ENCODE measurements at regions not wholly inside any gene's neighbourhood (a gene's known extent, or its start where the extent isn't known, plus 50 kb on each side); places are given as distances from the start of the nearest gene placed in this dataset.
"Not testable (repeated sequence)": the region's sequence is repeated elsewhere in the genome, so short reads cannot be mapped to it uniquely, and the experiment has no call there.

DNA sequence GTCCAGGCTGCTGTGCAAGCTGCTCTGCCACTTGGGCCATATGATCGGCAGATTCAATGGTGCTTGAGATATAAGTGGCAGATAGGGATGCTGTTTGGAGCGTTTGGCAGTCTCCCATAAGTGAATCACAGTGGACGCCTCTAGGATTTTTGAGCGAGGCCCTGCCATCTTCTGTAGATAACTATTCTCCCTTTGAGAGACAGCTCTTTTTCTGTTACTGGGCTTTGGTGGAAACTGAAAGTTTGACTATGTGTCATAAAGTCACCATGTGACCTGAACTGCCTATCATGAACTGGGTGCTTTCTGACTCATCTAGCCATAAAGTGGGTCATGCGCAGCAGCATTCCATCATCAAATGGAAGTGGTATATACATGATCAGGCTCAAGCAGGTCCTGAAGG, 412.5 kb upstream of the GRID2 start:
- H3K4me1 Mint-ChIP-seq; H3K36me3 Mint-ChIP-seq; H3K9me3 Mint-ChIP-seq (ENCODE audit: low read depth); ATAC-seq; DNase-seq; H3K27ac Mint-ChIP-seq; H3K4me3 Mint-ChIP-seq; H3K27me3 Mint-ChIP-seq; CTCF ChIA-PET: not testable (repeated sequence)

DNA sequence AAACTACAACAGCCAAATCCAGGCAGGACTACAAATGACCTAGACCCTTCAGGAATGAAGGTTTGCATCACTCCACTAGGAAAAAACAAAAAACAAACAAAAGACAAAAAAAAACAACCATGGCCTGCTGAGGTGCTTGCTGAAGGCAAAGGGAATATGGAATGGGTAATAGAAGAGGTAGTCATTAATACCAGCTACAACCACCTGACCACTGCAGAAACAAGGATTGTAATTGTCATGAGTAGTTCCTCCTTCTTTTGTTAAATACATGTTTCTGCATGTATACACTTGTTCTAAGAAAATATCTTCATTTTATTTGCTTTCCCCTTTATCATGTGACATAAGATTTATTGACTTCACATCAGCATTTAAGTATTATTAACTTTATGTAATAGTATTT, 409.8 kb upstream of the GRID2 start:
- peaks cover 7% of the 10 kb centered on the region for H3K9me3 Mint-ChIP-seq (ENCODE audit: low read depth)
- no peak for DNase-seq

DNA sequence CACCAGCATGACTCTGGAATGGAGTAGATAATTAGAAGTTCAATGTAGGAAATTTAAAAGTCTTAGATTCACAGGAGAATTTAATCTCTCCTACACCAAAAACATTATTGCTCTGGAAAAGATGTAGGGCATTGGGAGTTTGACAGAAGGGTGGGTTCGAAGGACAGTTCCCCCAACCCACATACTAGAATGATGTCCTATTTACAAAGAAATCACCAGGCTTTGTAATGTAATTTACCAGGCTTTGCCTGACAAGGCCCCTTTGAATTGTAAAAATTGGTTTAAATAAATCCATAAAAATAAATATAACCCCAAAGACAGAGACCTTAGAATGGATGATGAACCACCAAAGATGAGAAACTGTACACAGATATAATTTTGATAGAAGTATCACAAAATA, 399.2 kb upstream of the GRID2 start:
- Mint-ChIP-seq H3K4me3 (no peak overlapping the region), H3K9me3 (ENCODE audit: low read depth) (peaks cover 10% of the 10 kb centered on the region), H3K4me1 (no peaks in the 10 kb centered on the region), H3K27me3 (no peaks in the 10 kb centered on the region), H3K27ac (no peak overlapping the region), H3K36me3 (no peaks in the 10 kb centered on the region)
- ATAC-seq = no peak
- no peak for DNase-seq
- CTCF ChIA-PET = no interaction called here

More for the DNA sequence above, 409.8 kb upstream of the GRID2 start:
- Mint-ChIP-seq H3K4me3 (no peak overlapping the region), H3K27me3 (no peaks in the 10 kb centered on the region), H3K4me1 (peaks cover 3% of the 10 kb centered on the region), H3K27ac (no peak overlapping the region), H3K36me3 (no peaks in the 10 kb centered on the region)
- CTCF ChIA-PET = no interaction called here
- ATAC-seq = no peak

DNA sequence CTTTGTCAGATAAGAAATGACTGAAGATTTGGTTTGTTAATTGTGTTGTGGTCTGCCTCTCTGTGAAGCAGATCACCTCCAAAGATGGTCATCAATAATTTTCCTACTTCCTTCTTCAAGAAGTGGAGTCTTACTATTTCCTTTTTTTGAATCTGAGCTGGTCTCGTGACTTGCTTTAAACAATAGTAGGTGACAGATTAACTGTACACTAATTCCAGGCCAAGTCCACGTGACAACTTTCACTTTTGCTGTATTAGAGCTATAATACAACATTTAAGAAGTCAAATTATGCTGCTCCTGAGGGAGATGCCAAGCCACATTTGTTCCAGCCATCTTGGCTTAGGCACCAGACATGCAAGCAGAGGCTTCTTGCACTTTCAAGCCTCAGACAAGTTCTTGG, 393.8 kb upstream of the GRID2 start:
- Mint-ChIP-seq H3K4me1 (no peaks in the 10 kb centered on the region), H3K9me3 (ENCODE audit: low read depth) (peaks cover 4% of the 10 kb centered on the region), H3K4me3 (no peak overlapping the region), H3K27ac (no peak overlapping the region), H3K36me3 (no peaks in the 10 kb centered on the region), H3K27me3 (no peaks in the 10 kb centered on the region)
- DNase-seq = no peak
- CTCF ChIA-PET = no interaction called here
- ATAC-seq = no peak

DNA sequence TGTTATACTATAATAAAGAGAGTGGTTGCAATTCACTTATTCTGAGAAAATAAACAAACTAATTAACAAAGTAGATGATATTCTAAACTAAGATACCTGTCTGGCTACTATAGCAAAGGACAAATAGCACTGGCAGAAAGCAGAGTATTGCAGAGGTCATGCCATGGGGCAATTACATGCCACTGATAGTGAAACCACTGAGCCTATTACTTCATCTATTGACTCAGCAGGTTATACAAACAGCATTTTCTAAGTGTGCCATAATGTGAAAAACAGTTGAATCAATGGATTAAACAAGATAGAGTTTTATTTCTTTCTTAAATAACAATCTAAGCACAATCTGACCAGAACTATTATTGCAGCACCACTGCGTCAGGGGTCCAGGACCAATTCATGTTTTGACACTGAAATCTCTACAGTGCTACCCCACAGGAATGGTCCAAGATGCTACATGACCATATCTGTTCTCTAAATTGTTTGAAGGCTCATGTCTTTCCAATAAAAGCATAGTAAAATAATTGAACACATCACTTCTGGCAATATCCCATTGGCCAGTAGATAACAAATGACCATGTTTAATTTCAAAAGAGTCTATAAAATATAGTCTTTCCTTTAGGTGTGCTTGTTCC, 389.5 kb upstream of the GRID2 start:
- Mint-ChIP-seq H3K27ac (no peak overlapping the region), H3K4me3 (no peak overlapping the region), H3K4me1 (no peaks in the 10 kb centered on the region), H3K27me3 (no peaks in the 10 kb centered on the region), H3K36me3 (no peaks in the 10 kb centered on the region), H3K9me3 (ENCODE audit: low read depth) (peaks cover 3% of the 10 kb centered on the region)
- DNase-seq (no peak), ATAC-seq (no peak)
- CTCF ChIA-PET = no interaction called here

DNA sequence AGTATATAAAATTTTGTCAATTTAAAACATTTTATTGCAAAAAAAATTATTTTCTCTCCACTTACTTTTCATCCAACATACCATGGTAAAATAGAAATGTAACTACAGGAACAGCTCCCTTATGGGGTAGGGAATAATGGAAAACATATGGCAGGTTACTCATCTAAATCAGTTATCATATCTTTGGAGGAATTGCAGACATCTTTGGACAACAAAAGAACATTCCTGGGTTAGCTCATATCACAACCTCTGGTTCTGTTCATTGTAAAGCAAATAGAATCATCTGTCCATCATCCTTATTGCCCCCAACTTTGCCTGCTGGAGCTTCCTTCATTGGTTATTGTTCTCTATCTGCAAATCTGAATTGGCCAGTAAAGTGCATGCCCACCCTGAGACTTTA, 387.5 kb upstream of the GRID2 start:
- no peak for ATAC-seq
- Mint-ChIP-seq H3K4me3 (no peak overlapping the region), H3K4me1 (no peaks in the 10 kb centered on the region), H3K36me3 (no peaks in the 10 kb centered on the region), H3K27me3 (no peaks in the 10 kb centered on the region), H3K27ac (no peak overlapping the region), H3K9me3 (ENCODE audit: low read depth) (peaks cover 3% of the 10 kb centered on the region)
- CTCF ChIA-PET = no interaction called here
- no peak for DNase-seq

DNA sequence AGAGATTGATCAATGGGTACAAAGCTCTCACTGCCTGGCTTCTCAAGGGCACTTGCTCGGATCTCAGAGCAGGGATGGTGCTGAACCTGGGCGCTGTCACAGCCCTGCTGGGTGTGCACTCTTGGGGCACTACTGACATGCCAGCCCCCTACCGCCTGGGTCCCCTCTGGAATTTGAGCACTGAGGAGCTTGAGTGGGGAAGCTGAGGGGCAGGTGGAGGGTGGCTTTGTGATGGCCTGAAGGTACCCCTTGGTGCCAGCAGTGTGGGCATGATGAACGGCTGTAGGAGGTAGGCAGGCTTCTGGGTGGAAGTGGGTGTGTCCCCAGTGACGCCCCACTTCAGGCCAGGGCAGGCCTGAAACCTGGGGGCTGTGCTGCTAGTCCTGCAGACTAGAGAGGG, 379.1 kb upstream of the GRID2 start:
- Mint-ChIP-seq H3K27me3 (no peaks in the 10 kb centered on the region), H3K4me1 (no peaks in the 10 kb centered on the region), H3K4me3 (no peak overlapping the region), H3K27ac (no peak overlapping the region), H3K36me3 (no peaks in the 10 kb centered on the region), H3K9me3 (ENCODE audit: low read depth) (peaks cover 2% of the 10 kb centered on the region)
- CTCF ChIA-PET = no interaction called here
- ATAC-seq (no peak), DNase-seq (no peak)

DNA sequence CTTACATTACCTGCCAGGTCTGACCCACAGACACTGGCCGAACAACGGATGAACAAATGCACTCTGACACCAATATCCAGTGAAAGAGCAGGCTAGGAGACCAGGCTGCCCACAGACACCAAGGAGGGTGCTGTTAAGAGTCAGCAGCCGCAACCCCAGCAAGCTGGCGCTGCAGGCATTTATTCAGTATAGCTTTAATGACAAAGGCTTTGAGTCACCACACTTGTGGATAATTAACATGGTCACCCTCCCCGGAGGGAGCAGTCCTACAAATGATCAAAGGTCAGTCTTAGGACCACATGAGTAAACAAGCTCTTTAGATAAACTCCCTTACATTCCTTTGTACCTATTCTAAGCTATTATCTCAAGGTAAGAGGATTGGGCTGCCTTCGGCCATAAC, 368.5 kb upstream of the GRID2 start:
- DNase-seq = no peak
- H3K27me3 Mint-ChIP-seq = no peaks in the 10 kb centered on the region
- no peaks in the 10 kb centered on the region for H3K36me3 Mint-ChIP-seq
- CTCF ChIA-PET = no interaction called here
- ATAC-seq = no peak
- H3K27ac Mint-ChIP-seq = no peak overlapping the region
- no peak overlapping the region for H3K4me3 Mint-ChIP-seq
- no peaks in the 10 kb centered on the region for H3K4me1 Mint-ChIP-seq
- no peaks in the 10 kb centered on the region for H3K9me3 Mint-ChIP-seq (ENCODE audit: low read depth)

DNA sequence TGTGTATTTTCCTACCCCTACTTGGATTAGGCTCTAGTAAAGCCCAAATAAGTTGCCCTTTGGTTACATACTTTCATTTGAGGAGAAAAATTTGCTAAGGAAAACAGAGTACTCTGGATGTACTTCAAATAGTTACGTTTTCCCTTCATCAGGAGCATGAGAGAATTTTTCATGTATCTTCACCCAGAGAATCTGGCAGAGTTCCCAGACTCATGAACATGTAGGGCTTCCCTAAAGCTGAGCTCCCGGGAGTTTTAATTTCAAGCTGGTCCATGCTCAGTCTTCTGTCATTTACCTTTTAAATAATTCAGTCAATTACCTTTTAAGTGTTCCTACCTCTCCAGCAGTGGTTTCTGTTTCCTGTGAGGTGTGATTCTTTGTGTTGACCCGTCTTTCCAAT, 367.5 kb upstream of the GRID2 start:
- H3K9me3 Mint-ChIP-seq (ENCODE audit: low read depth) = no peaks in the 10 kb centered on the region
- H3K36me3 Mint-ChIP-seq = no peaks in the 10 kb centered on the region
- no peak overlapping the region for H3K4me3 Mint-ChIP-seq
- ATAC-seq = no peak
- no peaks in the 10 kb centered on the region for H3K27me3 Mint-ChIP-seq
- no peak overlapping the region for H3K27ac Mint-ChIP-seq
- H3K4me1 Mint-ChIP-seq = no peaks in the 10 kb centered on the region
- no peak for DNase-seq
- CTCF ChIA-PET = no interaction called here

DNA sequence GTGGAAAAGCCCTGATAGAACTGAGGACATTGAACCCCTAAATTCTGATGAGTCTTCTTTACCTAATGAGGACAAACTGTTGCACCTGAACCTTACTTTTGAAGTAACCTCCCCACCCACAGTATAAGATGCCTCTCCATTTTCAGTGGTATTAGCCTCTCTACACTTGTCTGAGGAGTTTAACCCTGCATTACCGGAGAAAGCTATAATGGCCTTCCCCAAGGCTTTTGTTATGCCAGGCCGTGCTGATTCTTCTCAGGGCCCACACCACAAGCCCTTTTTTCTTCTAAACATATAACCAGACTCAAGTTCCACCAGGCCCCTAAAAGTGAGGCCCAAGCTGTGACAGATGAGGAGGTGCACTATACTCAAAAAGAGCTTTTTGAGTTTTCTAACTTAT, 345.8 kb upstream of the GRID2 start:
- ATAC-seq (no peak), DNase-seq (no peak)
- no peaks in the 10 kb centered on the region for H3K4me1 Mint-ChIP-seq
- no peaks in the 10 kb centered on the region for H3K36me3 Mint-ChIP-seq
- no peak overlapping the region for H3K4me3 Mint-ChIP-seq
- H3K9me3 Mint-ChIP-seq (ENCODE audit: low read depth) = no peaks in the 10 kb centered on the region
- no peaks in the 10 kb centered on the region for H3K27me3 Mint-ChIP-seq
- no peak overlapping the region for H3K27ac Mint-ChIP-seq
- CTCF ChIA-PET = no interaction called here

DNA sequence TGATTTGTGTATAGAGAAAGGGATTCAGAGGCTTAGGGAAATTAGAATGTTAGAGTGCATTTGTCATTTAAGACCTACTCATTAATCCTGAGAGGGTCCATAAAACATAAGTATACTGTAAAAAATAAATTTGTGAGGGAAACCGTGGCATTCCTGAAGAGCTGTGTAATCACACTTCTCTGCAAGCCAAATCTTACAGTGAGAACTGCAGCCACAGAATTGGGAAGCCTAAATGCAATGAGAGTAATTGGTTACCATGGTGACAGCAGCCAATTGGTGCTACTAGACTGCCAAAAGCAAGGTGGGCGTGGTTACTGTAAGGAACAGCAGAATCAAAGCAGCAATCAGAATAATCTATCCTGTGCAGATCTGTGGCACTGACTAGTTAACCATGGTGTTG, 345.2 kb upstream of the GRID2 start:
- ATAC-seq (no peak), DNase-seq (no peak)
- H3K27ac Mint-ChIP-seq = no peak overlapping the region
- no peaks in the 10 kb centered on the region for H3K4me1 Mint-ChIP-seq
- no peaks in the 10 kb centered on the region for H3K9me3 Mint-ChIP-seq (ENCODE audit: low read depth)
- H3K36me3 Mint-ChIP-seq = no peaks in the 10 kb centered on the region
- no peaks in the 10 kb centered on the region for H3K27me3 Mint-ChIP-seq
- no peak overlapping the region for H3K4me3 Mint-ChIP-seq
- CTCF ChIA-PET = no interaction called here

DNA sequence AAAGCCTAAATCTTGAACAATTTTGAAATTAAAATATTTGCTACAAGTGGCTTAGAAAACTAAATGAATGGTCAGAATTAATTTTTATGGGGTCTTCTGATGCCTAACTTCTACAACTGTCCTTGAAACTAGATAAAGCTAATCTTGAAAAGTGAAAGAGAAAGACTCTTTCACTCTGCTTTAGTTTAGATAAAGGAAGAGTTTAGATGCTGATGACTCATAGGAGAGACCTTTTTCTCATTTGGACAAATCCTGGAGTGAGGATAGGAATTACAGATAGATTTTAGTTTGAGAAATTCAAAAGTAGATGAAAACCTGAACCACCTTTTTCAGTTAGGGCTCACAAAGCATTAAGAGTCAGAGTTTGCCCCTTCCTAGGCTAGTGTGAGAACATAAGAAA, 342.3 kb upstream of the GRID2 start:
- H3K9me3 Mint-ChIP-seq (ENCODE audit: low read depth) = peaks cover 2% of the 10 kb centered on the region
- CTCF ChIA-PET = no interaction called here
- H3K4me3 Mint-ChIP-seq = no peak overlapping the region
- no peaks in the 10 kb centered on the region for H3K36me3 Mint-ChIP-seq
- ATAC-seq (no peak), DNase-seq (no peak)
- no peaks in the 10 kb centered on the region for H3K4me1 Mint-ChIP-seq
- H3K27me3 Mint-ChIP-seq = no peaks in the 10 kb centered on the region
- H3K27ac Mint-ChIP-seq = no peak overlapping the region

DNA sequence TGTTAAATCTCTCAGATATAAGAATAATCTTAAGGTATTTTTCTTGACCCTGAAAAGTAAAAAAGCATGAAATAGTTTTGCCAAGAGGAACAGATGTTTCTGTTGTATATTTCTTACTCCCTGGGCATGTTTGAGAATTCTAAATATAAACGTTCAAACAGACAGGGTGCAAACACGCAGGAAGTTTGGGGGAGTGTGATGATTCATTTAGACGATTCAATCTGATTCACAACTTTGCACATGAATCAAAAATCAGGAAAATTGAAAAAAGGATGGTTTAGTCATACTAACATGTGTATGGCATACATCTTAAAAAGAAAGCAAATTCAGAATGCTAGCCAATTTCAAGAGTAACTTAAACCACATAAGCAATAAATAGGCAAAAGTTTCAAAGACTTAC, 340.3 kb upstream of the GRID2 start:
- no peak for ATAC-seq
- H3K4me3 Mint-ChIP-seq = no peak overlapping the region
- no peaks in the 10 kb centered on the region for H3K36me3 Mint-ChIP-seq
- no peaks in the 10 kb centered on the region for H3K4me1 Mint-ChIP-seq
- H3K27me3 Mint-ChIP-seq = no peaks in the 10 kb centered on the region
- peaks cover 2% of the 10 kb centered on the region for H3K9me3 Mint-ChIP-seq (ENCODE audit: low read depth)
- H3K27ac Mint-ChIP-seq = no peak overlapping the region
- CTCF ChIA-PET = no interaction called here
- DNase-seq = no peak

DNA sequence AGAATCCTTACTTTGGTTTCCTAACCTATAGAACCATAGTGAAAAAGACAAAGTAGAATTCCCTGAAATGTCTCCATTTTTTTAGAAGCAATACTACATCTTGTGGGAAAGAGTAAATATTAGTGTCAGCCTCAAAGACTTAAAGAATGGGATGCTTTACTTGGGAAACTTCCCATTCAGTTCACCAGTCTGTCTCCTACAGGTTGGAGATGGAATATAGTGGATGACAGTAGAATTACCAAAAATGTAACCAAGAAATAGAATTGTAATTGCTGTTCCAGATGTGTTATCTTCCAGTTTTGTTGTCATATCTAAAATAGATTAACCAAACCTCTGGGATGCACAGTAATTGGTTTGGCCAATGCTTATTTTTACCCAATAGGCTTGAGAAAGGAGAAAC, 338.6 kb upstream of the GRID2 start:
- Mint-ChIP-seq H3K4me3 (no peak overlapping the region), H3K36me3 (no peaks in the 10 kb centered on the region), H3K4me1 (no peaks in the 10 kb centered on the region), H3K27me3 (no peaks in the 10 kb centered on the region), H3K9me3 (ENCODE audit: low read depth) (peaks cover 2% of the 10 kb centered on the region), H3K27ac (no peak overlapping the region)
- DNase-seq (no peak), ATAC-seq (no peak)
- CTCF ChIA-PET = no interaction called here

DNA sequence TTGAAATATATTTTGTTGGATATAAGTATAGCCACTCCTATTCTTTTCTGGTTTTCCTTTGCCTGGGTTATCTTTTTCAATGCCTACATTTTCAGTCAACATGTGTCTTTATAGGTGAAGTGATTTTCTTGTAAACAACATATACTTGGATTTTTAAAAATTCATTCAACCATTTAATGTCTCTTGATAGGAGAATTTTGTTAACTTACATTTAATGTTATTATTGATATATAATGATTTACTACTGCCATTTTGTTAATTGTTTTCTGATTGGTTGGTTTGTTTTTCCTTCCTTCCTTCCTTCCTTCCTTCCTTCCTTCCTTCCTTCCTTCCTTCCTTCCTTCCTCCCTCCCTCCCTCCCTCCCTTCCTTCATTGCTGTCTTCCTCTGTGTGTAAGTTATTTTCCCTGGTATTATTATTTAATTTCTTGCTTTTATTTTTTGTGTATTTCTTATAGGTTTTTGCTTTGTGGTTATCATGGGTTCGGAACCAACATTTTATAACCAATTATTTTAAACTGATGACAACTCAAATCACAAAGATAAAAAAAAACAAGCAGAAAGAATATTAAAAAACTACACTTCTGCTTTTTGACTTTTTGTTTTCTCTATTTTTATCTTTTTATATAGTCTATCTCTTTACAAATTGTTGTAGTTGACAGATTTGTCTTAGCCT, 330.1 kb upstream of the GRID2 start:
- Mint-ChIP-seq H3K27ac (no peak overlapping the region), H3K4me3 (no peak overlapping the region), H3K36me3 (no peaks in the 10 kb centered on the region), H3K27me3 (no peaks in the 10 kb centered on the region), H3K4me1 (no peaks in the 10 kb centered on the region), H3K9me3 (ENCODE audit: low read depth) (peaks cover 8% of the 10 kb centered on the region)
- ATAC-seq = no peak
- CTCF ChIA-PET = no interaction called here
- DNase-seq = no peak

Data from activated CD8-positive, alpha-beta memory T cell treated with anti-CD3 and anti-CD28 coated beads, Interleukin-2, amount 10 ng/mL, durations not matched to agents 7 days and 5 days (primary cell).